ENCODE measurements at regions not wholly inside any gene's neighbourhood (a gene's known extent, or its start where the extent isn't known, plus 50 kb on each side); places are given as distances from the start of the nearest gene placed in this dataset.
"Not testable (repeated sequence)": the region's sequence is repeated elsewhere in the genome, so short reads cannot be mapped to it uniquely, and the experiment has no call there.

- DNase-seq (ENCODE audit: low spot score), result no peak
- in situ Hi-C loops (cut with MboI; ENCODE audit: low pct_unique_long_range_greater_than_20kb, low sequenced_read_pairs, unreplicated experiment), result no loop called here
- TF ChIP-seq, protein P1, sequence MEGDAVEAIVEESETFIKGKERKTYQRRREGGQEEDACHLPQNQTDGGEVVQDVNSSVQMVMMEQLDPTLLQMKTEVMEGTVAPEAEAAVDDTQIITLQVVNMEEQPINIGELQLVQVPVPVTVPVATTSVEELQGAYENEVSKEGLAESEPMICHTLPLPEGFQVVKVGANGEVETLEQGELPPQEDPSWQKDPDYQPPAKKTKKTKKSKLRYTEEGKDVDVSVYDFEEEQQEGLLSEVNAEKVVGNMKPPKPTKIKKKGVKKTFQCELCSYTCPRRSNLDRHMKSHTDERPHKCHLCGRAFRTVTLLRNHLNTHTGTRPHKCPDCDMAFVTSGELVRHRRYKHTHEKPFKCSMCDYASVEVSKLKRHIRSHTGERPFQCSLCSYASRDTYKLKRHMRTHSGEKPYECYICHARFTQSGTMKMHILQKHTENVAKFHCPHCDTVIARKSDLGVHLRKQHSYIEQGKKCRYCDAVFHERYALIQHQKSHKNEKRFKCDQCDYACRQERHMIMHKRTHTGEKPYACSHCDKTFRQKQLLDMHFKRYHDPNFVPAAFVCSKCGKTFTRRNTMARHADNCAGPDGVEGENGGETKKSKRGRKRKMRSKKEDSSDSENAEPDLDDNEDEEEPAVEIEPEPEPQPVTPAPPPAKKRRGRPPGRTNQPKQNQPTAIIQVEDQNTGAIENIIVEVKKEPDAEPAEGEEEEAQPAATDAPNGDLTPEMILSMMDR (IDR thresholded peaks at IDR 0.05; ENCODE audit: extremely low read depth, insufficient read depth, missing control alignments), result no peak
These were observed 51.8 kb upstream of the CHST3 start for GRCh38 chr10:71912431-71912830.

GRCh38 chr10:71911296-71911953 is 52.8 kb upstream of the CHST3 start:
- TF ChIP-seq, protein P1 (IDR thresholded peaks at IDR 0.05; ENCODE audit: extremely low read depth, insufficient read depth, missing control alignments), result no peak
- DNase-seq (ENCODE audit: low spot score), result no peak
- in situ Hi-C loops (cut with MboI; ENCODE audit: low pct_unique_long_range_greater_than_20kb, low sequenced_read_pairs, unreplicated experiment), result no loop called here

- no peak for DNase-seq (ENCODE audit: low spot score)
- in situ Hi-C loops (cut with MboI; ENCODE audit: low pct_unique_long_range_greater_than_20kb, low sequenced_read_pairs, unreplicated experiment), result no loop called here
- TF ChIP-seq, protein P1 (IDR thresholded peaks at IDR 0.05; ENCODE audit: extremely low read depth, insufficient read depth, missing control alignments), result no peak
These were observed 54.7 kb upstream of the CHST3 start for GRCh38 chr10:71909399-71910083.

DNA sequence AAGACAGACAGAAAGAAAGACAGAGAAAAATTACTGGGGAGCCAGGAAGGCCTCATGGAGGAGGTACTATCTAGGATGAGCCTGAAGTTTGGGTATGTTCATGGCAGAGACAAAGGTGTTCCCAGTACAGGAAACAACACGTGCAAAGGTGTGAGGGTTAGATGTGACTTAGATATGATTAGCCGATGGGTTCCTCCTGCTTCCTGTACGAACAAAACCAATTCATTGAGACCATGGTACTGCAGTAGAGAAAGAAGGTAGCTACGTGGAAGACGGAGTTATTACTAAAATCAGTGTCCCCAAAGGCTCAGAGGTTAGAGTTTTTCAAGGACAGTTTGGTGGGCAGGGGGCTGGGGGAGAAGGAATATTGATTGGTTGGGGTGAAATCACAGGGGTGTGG is 55.2 kb upstream of the CHST3 start:
- TF ChIP-seq, protein P1 (IDR thresholded peaks at IDR 0.05; ENCODE audit: extremely low read depth, insufficient read depth, missing control alignments), result no peak
- no peak for DNase-seq (ENCODE audit: low spot score)
- in situ Hi-C loops (cut with MboI; ENCODE audit: low pct_unique_long_range_greater_than_20kb, low sequenced_read_pairs, unreplicated experiment), result no loop called here

GRCh38 chr10:71905164-71905563 is 54.1 kb upstream of the PSAP start:
- DNase-seq (ENCODE audit: low spot score), result no peak
- TF ChIP-seq, protein P1 (IDR thresholded peaks at IDR 0.05; ENCODE audit: extremely low read depth, insufficient read depth, missing control alignments), result no peak
- in situ Hi-C loops (cut with MboI; ENCODE audit: low pct_unique_long_range_greater_than_20kb, low sequenced_read_pairs, unreplicated experiment), result no loop called here

DNA sequence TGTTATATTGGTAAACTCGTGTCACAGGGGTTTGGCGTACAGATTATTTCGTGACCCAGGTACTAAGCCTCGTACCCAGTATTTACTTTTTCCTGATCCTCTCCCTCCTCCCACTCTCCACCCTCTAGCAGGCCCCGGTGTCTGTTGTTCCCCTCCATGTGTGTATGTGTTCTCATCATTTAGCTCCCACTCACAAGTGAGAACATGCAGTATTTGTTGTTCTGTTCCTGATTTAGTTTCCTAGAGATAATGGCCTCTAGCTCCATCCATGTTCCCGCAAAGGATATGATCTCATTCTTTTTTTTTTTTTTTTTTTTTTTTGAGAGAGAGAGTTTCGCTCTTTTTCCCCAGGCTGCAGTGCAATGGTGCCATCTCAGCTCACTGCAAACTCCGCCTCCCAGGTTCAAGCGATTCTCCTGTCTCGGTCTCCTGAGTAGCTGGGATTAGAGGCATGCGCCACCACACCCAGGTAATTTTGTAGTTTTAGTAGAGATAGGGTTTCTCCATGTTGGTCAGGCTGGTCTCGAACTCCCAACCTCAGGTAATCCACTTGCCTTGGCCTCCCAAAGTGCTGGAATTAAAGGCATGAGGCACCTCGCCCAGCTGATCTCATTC is 52.7 kb upstream of the PSAP start:
- not testable (repeated sequence) for DNase-seq (ENCODE audit: low spot score)
- in situ Hi-C loops (cut with MboI; ENCODE audit: low pct_unique_long_range_greater_than_20kb, low sequenced_read_pairs, unreplicated experiment), result loop anchor here (5.0 kb wide), 1 partner anchor 144 kb away; no protein-coding TSS in a partner anchor

DNA sequence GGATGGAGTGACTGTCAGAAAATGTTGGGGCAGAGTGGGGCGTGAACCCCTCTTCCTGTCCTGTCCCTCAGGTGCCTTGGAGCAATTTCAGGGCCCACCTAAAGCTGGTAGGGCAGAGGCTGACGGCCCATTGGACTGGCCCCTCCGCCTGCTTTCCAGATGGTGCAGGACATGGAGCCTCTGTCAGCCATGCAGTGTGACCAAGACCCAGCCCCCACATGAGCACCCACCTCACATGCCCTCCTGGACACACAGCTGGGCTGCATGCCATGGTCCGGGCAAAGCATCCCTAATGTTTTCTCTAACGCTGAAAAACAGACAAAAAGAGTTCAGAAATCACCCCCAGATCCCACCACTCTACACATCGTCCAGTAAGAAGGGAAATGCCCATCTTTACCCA is 51.3 kb upstream of the PSAP start:
- TF ChIP-seq, protein P1 (IDR thresholded peaks at IDR 0.05; ENCODE audit: extremely low read depth, insufficient read depth, missing control alignments), result no peak
- DNase-seq (ENCODE audit: low spot score), result no peak
- in situ Hi-C loops (cut with MboI; ENCODE audit: low pct_unique_long_range_greater_than_20kb, low sequenced_read_pairs, unreplicated experiment), result loop anchor here (5.0 kb wide), 1 partner anchor 145 kb away; no protein-coding TSS in a partner anchor

Data from GM13977 (cell line).